Thyroid gland (tissue), 4 donors: ENCODE measurements at regions not wholly inside any gene's neighbourhood (a gene's known extent, or its start where the extent isn't known, plus 50 kb on each side); places are given as distances from the start of the nearest gene placed in this dataset.

Source experiments
- DNase-seq, 2 donors: peaks; one replicate each; pipeline ENCODE4 v3.0.0-alpha.2; 2019
- H3K27ac ChIP-seq, 3 donors: fragments of 200-600 bp; sonication (generic); 1 replicate in 2 of 3; 2 replicates in 1 of 3; pipeline ENCODE4 v1.5.1; 2016 to 2019; ENCODE audit warnings: mild to moderate bottlenecking in 1 of 3, moderate library complexity in 1 of 3
- H3K27me3 ChIP-seq: fragments of 200-600 bp; sonication (generic); one replicate; pipeline ENCODE4 v1.5.1; 2019
- H3K36me3 ChIP-seq, 2 donors: fragments of 200-600 bp; sonication (generic); one replicate each; pipeline ENCODE4 v1.5.1; 2016 to 2019
- H3K4me1 ChIP-seq, 2 donors: fragments of 200-600 bp; sonication (generic); one replicate each; pipeline ENCODE4 v1.5.1; 2017 to 2019
- H3K4me3 ChIP-seq, 3 donors: fragments of 200-600 bp; sonication (generic); replicated peaks in 1 of 3; 1 replicate in 2 of 3; 2 replicates in 1 of 3; pipeline ENCODE4 v1.5.1; 2016; ENCODE audit warnings: mild to moderate bottlenecking in 1 of 3
- H3K9me3 ChIP-seq: fragments of 200-600 bp; sonication (generic); one replicate; pipeline ENCODE4 v1.5.1; 2017
- POLR2A ChIP-seq, 2 donors: fragments of 450-650 bp; IDR thresholded peaks; one replicate each; pipeline ENCODE4 v1.6.1; 2017; ENCODE audit warnings: antibody characterized with exemption in 2 of 2, mild to moderate bottlenecking in 2 of 2, moderate library complexity in 1 of 2
- WGBS, 2 donors: methylation state at CpG; one replicate each; pipeline ENCODE4 v1.1.5; 2017; 5-methylcytosine and 5-hydroxymethylcytosine counted together
- intact Hi-C: fragments of 100-400 bp; cut with DNase I; formaldehyde crosslinking; loops from one replicate; pipeline ENCODE4 v1.15.1; 2023
- TF ChIP-seq, protein P1 (sequence below), 6 experiments: fragments of 200-600 bp in 3 of 6; fragments of 450-650 bp in 3 of 6; sonication (generic) in 3 of 6; IDR thresholded peaks; one replicate each; pipeline ENCODE4 v1.5.1; 2016 to 2019; ENCODE audit warnings: antibody characterized with exemption in 6 of 6, mild to moderate bottlenecking in 2 of 6, inconsistent platforms in 1 of 6, moderate library complexity in 1 of 6

DNA sequence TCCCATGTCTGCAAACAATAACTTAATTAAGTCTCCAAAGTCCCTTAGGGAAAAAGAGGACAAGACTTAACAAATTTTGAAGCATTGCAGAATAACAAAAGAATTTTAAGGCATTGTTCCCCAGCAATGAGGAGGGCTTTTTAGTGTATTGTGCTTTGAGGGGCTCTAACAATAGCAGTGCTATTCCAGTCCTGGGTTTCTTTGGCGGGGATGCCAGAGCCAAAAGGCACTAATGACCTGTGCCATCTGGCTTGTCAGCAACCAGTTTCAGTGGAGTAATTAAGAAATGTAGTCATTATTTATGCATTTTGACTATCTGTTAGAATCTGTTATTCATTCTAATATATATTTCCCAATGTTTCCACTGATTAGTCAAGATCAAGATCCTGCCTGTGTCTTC is 575.4 kb downstream of the SPRY1 start:
- TF ChIP-seq POLR2A (IDR thresholded peaks at IDR 0.05), result no peak
- TF ChIP-seq, protein P1, sequence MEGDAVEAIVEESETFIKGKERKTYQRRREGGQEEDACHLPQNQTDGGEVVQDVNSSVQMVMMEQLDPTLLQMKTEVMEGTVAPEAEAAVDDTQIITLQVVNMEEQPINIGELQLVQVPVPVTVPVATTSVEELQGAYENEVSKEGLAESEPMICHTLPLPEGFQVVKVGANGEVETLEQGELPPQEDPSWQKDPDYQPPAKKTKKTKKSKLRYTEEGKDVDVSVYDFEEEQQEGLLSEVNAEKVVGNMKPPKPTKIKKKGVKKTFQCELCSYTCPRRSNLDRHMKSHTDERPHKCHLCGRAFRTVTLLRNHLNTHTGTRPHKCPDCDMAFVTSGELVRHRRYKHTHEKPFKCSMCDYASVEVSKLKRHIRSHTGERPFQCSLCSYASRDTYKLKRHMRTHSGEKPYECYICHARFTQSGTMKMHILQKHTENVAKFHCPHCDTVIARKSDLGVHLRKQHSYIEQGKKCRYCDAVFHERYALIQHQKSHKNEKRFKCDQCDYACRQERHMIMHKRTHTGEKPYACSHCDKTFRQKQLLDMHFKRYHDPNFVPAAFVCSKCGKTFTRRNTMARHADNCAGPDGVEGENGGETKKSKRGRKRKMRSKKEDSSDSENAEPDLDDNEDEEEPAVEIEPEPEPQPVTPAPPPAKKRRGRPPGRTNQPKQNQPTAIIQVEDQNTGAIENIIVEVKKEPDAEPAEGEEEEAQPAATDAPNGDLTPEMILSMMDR (IDR thresholded peaks at IDR 0.05), result no peak
- Histone ChIP-seq H3K27me3 (no peaks in the 10 kb centered on the region), H3K4me3 (no peak overlapping the region), H3K36me3 (no peaks in the 10 kb centered on the region), H3K9me3 (no peaks in the 10 kb centered on the region), H3K27ac (no peak overlapping the region), H3K4me1 (no peaks in the 10 kb centered on the region)
- no peak for DNase-seq
- intact Hi-C loops, result no loop called here
- 95 to 100% methylated on average over 1 of the region's 1 CpG for WGBS, 2 donors

DNA sequence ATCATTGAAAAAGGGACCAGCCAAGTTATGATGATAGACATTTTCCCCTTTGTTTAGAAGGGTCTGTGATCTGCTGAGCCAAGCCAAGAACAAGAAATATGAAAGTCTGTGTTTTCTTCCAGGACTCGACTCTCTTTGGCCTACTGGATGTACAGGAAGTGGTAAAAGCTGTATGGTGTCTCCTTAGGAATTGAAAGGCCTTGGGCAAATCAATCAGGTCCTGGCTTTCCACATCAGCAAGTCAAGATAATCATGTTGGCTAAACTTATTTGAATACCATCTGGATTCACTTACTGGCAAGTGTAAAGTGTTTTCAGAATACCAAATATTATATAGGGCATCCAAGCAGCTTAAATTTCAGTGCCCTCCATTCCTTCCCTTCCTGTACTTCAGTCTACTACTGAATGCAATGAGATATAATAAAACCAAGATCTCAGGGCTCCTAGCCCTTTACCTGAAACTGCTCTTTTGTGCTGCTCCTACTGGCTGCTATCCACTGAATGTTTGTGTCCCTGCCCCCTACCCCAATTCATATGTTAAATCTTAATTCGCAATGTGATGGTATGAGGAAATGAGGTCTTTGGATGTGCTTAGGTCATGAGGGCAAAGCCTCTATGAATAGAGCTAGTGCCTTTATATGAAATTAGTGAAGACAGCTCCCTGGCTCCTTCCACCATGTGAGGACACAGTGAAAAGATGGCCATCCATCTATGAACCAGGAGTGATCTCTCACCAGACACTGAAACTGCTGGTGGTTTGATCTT is 578.0 kb downstream of the SPRY1 start:
- DNase-seq, result no peak
- H3K9me3 ChIP-seq, result no peaks in the 10 kb centered on the region
- H3K4me3 ChIP-seq, result no peak overlapping the region
- no peak overlapping the region for H3K27ac ChIP-seq
- no peaks in the 10 kb centered on the region for H3K36me3 ChIP-seq
- H3K27me3 ChIP-seq, result no peaks in the 10 kb centered on the region
- 85 to 88% methylated on average over 2 of the region's 2 CpGs for WGBS, 2 donors
- TF ChIP-seq, protein P1 (IDR thresholded peaks at IDR 0.05), result no peak
- no peak for TF ChIP-seq POLR2A (IDR thresholded peaks at IDR 0.05)
- no peaks in the 10 kb centered on the region for H3K4me1 ChIP-seq
- intact Hi-C loops, result no loop called here

DNA sequence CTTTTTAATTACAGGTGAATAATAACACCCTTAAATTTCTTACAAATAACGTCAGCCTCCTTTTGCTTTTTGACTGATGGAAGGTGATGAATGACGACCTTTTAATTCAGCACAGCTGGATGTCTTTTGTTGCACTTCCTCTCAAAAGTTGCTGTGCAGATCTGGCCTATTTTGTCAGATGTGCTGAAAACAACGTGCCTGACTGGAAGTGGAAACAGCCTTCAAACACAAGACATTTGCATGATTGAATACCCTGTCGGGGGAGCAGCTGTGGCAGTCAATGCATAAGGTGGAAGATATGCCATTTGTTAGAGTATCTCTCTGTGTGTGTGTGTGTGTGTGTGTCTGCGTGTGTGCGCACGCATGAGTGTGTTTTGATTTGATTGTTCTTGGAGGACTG is 579.7 kb downstream of the SPRY1 start:
- Histone ChIP-seq H3K9me3 (no peaks in the 10 kb centered on the region), H3K4me3 (no peak overlapping the region), H3K27me3 (no peaks in the 10 kb centered on the region), H3K27ac (no peak overlapping the region), H3K4me1 (no peaks in the 10 kb centered on the region), H3K36me3 (no peaks in the 10 kb centered on the region)
- 42 to 47% methylated on average over 7 of the region's 7 CpGs for WGBS, 2 donors
- DNase-seq, result no peak
- intact Hi-C loops, result no loop called here
- no peak for TF ChIP-seq POLR2A (IDR thresholded peaks at IDR 0.05)
- TF ChIP-seq, protein P1 (IDR thresholded peaks at IDR 0.05), result no peak

DNA sequence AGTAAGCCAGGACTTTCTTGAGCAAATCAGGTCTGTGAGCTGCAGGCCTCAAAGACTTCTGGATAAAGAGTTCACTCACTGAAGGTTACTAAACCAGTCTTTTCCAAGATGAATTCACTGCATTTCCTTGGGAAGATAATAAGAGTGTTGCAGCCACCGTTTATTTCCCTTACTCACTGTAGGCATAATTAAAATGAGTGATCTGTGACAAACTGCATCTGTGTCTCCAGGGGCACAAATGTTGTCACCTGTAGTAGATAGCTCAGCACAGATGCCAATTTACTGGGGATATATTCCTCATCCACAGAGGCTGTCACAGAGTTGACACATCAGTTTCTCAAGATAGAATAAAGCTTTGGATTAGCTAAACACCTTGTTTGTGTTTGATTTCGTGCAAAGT is 580.2 kb downstream of the SPRY1 start:
- no peaks in the 10 kb centered on the region for H3K4me1 ChIP-seq
- no peak for DNase-seq
- no peaks in the 10 kb centered on the region for H3K27me3 ChIP-seq
- H3K4me3 ChIP-seq, result no peak overlapping the region
- 52 to 71% methylated on average over 2 of the region's 2 CpGs for WGBS, 2 donors
- no peaks in the 10 kb centered on the region for H3K9me3 ChIP-seq
- intact Hi-C loops, result no loop called here
- no peaks in the 10 kb centered on the region for H3K36me3 ChIP-seq
- no peak overlapping the region for H3K27ac ChIP-seq
- TF ChIP-seq, protein P1 (IDR thresholded peaks at IDR 0.05), result no peak
- no peak for TF ChIP-seq POLR2A (IDR thresholded peaks at IDR 0.05)

DNA sequence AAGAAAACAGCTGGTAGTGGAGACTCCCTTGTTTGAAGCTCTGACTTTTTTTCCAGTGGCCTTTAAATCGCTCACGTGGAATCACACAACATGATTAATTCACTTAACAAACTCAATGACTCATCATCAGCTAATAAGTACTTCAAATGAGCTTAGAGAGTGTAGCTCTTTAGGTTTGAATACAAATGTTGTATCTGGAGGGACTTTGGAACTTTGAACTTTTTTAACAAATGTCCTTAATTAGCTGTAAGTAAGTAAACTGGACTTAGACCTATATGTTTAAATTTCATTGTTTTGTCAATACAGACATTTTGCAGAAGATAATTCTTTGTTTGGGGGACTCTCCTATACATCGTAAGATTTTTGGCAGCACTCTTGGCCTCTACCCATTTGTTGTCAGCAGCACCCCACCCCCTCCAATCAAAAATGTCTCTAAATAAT is 581.1 kb downstream of the SPRY1 start:
- no peaks in the 10 kb centered on the region for H3K27me3 ChIP-seq
- DNase-seq, result no peak
- no peaks in the 10 kb centered on the region for H3K36me3 ChIP-seq
- TF ChIP-seq, protein P1 (IDR thresholded peaks at IDR 0.05), result no peak
- TF ChIP-seq POLR2A (IDR thresholded peaks at IDR 0.05), result no peak
- H3K4me3 ChIP-seq, result no peak overlapping the region
- no peaks in the 10 kb centered on the region for H3K9me3 ChIP-seq
- no peaks in the 10 kb centered on the region for H3K4me1 ChIP-seq
- intact Hi-C loops, result no loop called here
- WGBS, 2 donors, result 77 to 82% methylated on average over 3 of the region's 3 CpGs
- no peak overlapping the region for H3K27ac ChIP-seq
